NCI-H1105 treated with DMSO at 0.1 percent for 48 hours (cell line): ENCODE measurements at regions not wholly inside any gene's neighbourhood (a gene's known extent, or its start where the extent isn't known, plus 50 kb on each side); places are given as distances from the start of the nearest gene placed in this dataset.
A peak's percentile ranks its signal among the peaks of the same experiment; 100 is the strongest.
"Not testable (repeated sequence)": the region's sequence is repeated elsewhere in the genome, so short reads cannot be mapped to it uniquely, and the experiment has no call there.

Experiments used
- DNase-seq: peaks from one replicate; lab custom pipeline; 2025; lab: John Stamatoyannopoulos, UW

DNA sequence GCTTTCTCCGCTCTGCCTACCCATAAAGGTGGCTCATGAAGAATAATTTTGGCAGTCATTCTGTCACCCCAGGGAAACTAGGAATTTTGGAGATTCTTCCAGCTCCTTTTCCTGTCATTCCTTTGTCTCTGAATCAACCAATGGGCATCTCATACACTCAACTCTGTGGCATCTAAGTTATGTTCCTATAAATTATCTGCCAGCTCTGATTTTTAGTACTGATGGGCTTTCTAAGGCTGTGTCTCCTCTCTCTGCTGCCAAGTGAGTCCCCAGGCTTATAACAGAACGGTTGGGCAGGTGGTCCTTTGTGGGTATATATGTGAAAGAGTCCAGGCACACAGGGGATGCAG, 226.8 kb downstream of the NMUR2 start:
- DNase-seq: no peak

- DNase-seq: no peak
These were observed 227.3 kb downstream of the NMUR2 start for GRCh38 chr5:152177626-152178349.

GRCh38 chr5:152171888-152172287, 233.2 kb downstream of the NMUR2 start:
- no peak for DNase-seq

DNA sequence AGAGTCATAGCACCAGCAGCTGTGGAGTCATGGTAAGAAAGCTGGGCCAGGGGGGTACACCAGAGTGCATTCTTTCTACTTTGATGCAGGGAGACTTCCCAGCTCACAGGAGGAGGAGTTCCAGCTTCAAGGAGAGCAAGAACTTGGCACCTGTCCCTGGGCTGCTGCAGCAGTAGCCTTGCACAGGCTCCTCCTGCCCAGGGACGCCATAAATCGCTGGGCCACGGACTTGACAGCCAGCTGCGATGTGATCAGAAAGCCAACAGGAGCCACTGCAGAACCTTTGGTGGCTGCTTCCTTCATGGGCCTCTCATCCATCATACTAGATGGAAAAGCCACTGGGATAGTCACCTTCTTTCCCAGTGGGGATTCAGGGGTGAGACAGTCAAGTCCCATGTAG, 234.7 kb downstream of the NMUR2 start:
- peak; percentile 32 for DNase-seq

GRCh38 chr5:152164860-152165259, 240.2 kb upstream of the GLRA1 start:
- DNase-seq: no peak

DNA sequence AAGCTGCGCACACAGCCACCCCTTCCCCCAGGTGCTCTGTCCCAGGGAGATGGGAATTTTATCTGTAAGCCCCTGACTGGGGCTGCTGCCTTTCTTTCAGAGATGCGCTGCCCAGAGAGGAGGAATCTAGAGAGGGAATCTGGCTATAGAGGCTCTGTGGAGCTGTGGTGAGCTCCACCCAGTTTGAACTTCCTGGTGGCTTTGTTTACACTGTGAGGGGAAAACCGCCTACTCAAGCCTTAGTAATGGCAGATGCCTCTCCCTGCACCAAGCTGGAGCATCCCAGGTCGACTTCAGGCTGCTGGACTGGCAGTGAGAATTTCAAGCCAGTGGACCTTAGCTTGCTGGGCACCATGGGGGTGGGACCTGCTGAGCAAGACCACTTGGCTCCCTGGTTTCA, 235.2 kb upstream of the GLRA1 start:
- DNase-seq: not testable (repeated sequence)

DNA sequence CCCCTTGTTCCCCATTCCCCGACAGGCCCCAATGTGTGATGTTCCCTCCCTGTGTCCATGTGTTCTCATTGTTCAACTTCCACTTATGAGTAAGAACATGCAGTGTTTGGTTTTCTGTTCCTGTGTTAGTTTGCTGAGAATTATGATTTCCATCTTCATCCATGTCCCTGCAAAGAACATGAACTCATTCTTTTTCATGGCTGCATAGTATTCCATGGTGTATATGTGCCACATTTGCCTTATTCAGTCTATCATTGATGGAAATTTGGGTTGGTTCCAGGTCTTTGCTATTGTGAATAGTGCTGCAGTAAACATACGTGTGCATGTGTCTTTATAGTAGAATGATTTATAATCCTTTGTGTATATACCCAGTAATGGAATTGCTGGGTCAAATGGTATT, 229.8 kb upstream of the GLRA1 start:
- not testable (repeated sequence) for DNase-seq

DNA sequence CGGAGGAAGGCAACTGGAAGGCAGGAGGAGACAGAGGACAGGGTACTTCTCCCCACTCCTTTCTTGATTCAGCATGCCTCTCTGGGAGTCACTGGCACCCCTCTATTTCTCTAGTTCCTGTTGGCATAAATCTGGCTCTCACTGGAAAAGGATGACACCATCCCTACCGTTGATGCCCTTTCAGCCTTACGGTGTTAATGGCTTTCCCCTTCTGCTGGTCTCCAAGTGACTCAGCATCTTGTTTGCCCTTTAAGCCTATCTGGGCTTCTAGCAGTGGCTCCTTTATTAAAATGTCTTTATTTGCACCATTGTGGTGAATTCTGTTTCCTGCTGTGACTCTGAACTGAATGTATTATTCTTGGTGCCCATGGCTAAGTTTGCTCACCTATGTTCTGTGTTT, 227.3 kb upstream of the GLRA1 start:
- DNase-seq: no peak

DNA sequence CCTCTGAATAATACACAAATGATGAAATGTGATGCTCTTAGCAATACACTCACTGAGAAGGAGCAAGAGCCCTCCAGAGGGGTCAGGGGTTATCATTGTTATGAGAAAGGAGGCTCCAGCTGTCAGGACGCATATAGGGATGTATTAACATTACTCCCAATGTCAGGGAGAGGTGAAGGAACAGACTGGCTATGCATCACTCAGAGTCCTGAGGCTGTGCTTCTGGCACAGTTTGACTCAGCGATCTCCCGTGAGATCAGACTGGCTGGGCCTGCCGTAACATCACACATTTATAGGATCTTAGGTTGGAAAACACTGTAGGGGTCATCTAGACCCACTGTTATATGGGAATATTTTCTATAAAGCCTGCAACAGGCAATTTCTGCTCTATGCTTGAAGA, 226.5 kb upstream of the GLRA1 start:
- DNase-seq: no peak

DNA sequence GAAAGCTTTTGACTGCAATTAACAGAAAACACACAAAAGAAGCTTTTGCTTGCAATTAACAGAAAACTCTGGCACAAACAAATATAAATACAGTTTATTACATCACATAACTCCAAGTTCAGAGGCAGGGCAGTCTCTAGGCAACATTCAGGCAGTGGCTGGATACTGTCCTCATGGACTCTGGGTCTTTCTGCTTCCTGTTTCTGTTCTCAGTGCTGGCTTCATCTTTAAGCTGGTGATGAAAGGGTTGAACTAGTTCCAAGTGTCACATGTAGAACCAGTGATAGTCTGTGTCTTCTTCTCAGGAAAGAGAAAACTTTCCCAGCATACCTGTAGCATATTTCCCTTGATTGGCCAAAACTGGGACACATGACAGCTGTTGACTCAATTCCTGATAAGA, 222.6 kb upstream of the GLRA1 start:
- DNase-seq: no peak

- no peak for DNase-seq
These were observed 221.9 kb upstream of the GLRA1 start for GRCh38 chr5:152146566-152146965.

DNA sequence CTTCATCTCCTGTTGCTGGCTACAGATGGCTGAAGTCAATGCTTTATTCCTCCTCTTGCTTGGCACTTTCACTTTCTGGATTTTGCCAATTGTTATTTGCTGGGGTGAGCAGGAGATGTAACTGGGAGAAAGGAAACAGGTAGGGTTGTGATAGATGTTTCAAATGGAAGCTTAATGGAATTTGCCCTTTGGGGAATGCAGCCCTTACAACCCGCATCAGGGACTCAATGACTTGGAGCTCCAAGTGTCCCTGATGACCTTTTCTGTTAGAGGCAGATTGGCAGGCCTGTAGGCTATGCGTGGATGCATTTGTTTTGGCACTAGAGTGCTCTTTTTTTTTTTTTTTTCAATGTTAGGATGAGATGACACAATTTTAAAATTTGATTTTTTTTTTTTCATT, 219.9 kb upstream of the GLRA1 start:
- DNase-seq: no peak

DNA sequence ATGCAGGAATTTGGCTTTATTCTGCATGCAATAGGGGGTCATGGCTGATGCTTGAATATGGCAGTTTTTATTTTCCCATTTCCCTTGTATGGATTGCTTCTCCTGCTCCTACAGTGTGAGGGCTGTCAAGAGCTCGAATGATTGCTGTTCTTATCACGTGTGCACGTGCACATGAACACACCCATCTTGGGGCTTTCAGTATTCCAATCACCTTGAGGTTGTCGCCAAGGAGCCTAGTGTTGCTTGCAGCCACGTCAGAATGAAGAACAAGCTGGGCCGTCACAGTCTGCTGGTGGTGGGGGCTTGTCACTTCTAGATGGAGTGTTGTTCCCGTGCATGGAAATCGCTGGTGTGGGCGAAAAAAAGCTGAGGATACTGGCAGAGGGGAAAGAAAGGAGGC, 219.4 kb upstream of the GLRA1 start:
- no peak for DNase-seq

DNA sequence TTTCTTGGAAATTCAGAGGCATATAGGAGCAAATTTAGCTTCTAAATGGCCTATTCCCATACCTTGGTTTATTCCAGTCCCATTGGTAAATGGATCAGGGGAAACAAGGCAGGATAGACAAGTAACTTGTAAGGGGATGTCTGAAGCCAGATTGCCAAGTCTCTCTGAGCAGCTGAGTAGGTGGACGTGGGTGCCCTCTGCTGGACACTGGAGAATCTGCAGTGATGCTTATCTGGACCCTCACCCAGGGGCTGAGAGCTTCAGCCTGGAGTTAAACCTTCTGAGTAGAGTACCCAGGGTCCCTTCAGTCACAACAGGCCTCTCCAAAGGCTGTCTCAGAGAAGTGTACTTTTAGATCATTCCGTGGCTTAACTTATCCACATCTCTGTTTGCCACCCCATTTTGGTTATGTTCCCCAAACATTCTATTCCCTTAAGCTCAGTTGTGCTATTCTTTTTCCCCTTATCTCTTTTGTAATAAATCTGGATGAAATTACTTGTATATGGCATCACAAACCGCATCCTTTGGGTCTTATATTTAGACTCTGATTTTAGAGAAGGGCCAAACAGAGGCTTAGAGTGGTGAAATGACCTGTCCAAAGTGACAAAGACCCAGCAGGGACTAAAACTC, 218.3 kb upstream of the GLRA1 start:
- DNase-seq: peak; percentile 43

DNA sequence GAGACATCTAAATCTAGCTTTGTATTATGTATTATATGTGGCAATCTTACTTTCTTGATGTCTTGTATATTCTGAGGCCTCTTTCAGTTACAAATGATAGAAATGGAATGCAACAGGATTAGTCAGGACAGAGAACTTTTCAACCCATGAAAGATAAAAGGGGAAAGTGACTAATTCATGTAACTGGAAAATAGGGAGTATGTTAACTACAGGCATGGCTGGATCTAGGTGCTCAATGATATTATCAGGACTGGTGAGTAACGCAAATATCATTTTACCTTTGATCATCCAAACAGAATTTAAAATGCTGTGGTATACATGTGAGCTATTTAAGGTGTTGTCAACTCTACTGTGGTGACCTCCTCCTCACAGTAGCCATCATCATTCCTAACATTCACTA, 215.7 kb upstream of the GLRA1 start:
- DNase-seq: no peak

DNA sequence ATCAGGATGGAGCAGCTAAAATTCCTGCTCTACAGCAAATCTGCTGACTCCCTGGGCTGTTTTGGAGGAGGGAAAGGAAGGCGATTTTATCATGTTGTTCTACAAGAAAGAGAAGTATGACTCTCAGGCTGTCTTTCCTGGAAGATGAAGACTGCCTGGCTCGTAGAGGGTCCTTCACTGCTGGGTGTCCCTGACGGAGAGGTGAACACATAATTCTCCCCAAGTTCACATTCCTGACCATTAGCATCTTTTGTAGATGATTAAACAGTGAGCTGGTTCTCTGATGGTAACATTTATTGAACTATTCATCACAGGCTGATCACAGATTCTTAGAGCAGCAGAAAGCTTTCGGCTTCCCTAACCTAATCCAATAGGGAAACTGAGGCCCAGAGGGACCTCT, 212.4 kb upstream of the GLRA1 start:
- no peak for DNase-seq

DNA sequence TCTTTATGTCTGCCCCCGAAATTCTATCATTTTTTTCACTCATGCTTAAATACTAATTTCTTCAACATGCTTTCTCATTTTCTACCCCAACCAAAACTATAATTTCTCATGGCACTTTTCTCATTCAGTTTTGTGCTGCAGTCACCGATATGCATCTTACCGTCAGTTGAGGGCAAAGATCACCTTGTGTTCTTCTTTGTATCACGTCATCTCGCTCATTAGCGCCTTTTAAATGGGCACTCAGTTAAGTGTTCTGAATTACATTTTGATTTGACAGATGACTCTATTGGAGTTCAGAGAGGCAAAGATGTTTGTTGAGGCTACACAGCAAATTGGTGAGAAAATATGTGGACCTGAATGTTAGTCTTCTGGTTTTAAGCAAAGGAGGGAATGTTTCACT, 211.7 kb upstream of the GLRA1 start:
- DNase-seq: no peak

GRCh38 chr5:152135827-152136226, 211.2 kb upstream of the GLRA1 start:
- DNase-seq: no peak

DNA sequence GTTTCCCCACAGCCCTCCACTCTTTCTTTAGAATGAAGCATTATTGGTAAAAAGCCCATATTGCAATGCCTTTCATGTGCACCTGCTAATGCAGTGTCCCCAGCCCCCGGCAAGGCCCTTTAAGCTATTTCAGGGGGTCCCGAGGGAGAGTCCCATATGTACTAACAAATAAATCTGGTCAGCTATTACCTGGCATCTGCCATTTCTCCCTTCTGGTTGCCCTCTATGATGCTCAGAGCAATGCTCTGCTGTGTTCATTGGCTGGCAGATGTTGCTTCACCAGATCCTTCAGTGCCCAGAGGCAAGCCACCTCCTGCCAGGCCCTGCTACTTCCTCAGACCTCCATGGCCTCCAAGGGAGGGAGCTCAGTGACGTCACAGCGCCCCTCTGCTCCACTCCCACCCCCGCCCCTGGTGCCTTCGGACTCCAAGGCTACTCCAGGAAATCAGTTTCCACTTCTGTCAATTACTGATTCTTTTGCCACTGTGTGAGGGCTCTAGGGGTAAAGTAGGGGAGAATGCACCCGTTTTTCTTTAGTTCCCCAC, 201.1 kb upstream of the GLRA1 start:
- DNase-seq: no peak

DNA sequence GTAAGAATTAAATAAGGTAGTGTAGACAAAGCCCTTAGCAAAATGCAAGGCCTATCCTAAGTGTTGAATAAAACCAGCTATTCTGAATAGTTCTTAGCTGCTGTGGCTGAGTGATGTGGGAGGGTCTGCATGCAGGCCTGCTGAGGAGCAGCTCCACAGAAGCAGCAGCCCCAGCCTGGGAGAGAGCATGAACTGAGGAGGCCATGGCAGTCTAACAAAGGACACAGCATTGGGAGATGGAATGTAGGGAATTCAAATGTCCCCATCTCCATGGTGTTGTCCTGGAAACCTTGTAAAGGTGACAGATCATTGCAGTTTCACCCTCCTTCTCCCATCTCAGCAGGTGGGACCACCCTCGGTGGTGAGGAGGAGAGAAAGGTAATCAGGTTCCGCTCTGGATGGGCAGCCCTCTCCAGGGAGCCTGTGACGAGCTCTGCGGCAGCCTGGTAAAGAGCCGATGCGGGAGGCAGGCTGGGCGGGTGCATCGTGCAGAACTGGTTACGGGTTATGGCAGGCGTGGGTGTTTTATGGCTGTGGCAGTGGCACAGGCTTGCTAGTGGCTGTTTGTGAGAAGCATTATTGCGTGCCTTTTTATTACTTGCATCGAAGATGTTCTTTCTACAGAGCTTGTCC, 199.9 kb upstream of the GLRA1 start:
- no peak for DNase-seq

GRCh38 chr5:152118676-152119470, 194.2 kb upstream of the GLRA1 start:
- DNase-seq: no peak

DNA sequence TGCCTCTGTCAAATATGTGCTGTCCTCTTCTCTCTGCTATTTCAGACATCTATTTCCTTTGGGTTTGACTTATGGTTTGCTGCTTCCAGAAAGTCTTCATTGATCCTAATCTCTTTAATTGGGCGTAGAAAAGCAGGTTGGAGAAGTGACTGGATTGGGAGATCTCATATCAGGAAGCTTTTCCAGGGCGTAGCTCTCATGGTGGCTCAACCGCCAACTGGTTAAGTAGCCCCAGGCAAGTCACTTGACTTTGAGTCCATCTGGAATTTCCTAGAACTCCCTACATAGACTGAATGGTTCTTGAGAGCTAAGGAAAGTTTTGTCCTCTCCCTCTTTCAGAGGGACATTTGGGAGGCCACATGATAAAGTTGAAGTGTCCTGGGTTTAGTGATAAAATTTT, 192.3 kb upstream of the GLRA1 start:
- DNase-seq: no peak

GRCh38 chr5:152113401-152113800, 188.8 kb upstream of the GLRA1 start:
- no peak for DNase-seq
